ENCODE measurements at regions not wholly inside any gene's neighbourhood (a gene's known extent, or its start where the extent isn't known, plus 50 kb on each side); places are given as distances from the start of the nearest gene placed in this dataset.
A peak's percentile ranks its signal among the peaks of the same experiment; 100 is the strongest.
"Not testable (repeated sequence)": the region's sequence is repeated elsewhere in the genome, so short reads cannot be mapped to it uniquely, and the experiment has no call there.

- peak; percentile 72 for ATAC-seq
These were observed 166.9 kb downstream of the HLX start for GRCh38 chr1:221045842-221046831.

GRCh38 chr1:221051391-221051790 is 172.1 kb downstream of the HLX start:
- ATAC-seq; DNase-seq (ENCODE audit: low spot score); intact Hi-C loops (cut with DNase I): not testable (repeated sequence)

More at GRCh38 chr1:221045842-221046831, 166.9 kb downstream of the HLX start:
- intact Hi-C loops (cut with DNase I): no loop called here
- no peak for DNase-seq (ENCODE audit: low spot score)

GRCh38 chr1:221053889-221054288 is 174.6 kb downstream of the HLX start:
- DNase-seq (ENCODE audit: low spot score): no peak
- no peak for ATAC-seq
- intact Hi-C loops (cut with DNase I): no loop called here

GRCh38 chr1:221059506-221059905 is 180.3 kb downstream of the HLX start:
- DNase-seq (ENCODE audit: low spot score) (no peak), ATAC-seq (no peak)
- intact Hi-C loops (cut with DNase I): no loop called here

GRCh38 chr1:221063651-221064050 is 184.4 kb downstream of the HLX start:
- no peak for DNase-seq (ENCODE audit: low spot score)
- ATAC-seq: no peak
- intact Hi-C loops (cut with DNase I): no loop called here

- ATAC-seq (no peak), DNase-seq (ENCODE audit: low spot score) (no peak)
- intact Hi-C loops (cut with DNase I): no loop called here
These were observed 187.2 kb downstream of the HLX start for GRCh38 chr1:221066351-221067001.

- DNase-seq (ENCODE audit: low spot score) (no peak), ATAC-seq (no peak)
- intact Hi-C loops (cut with DNase I): no loop called here
These were observed 188.5 kb downstream of the HLX start for GRCh38 chr1:221067721-221068120.

- intact Hi-C loops (cut with DNase I): no loop called here
- DNase-seq (ENCODE audit: low spot score): no peak
- ATAC-seq: no peak
These were observed 190.1 kb downstream of the HLX start for GRCh38 chr1:221069178-221069903.

GRCh38 chr1:221069986-221070385 is 190.7 kb downstream of the HLX start:
- DNase-seq (ENCODE audit: low spot score) (no peak), ATAC-seq (no peak)
- intact Hi-C loops (cut with DNase I): no loop called here

- no peak for ATAC-seq
- DNase-seq (ENCODE audit: low spot score): no peak
- intact Hi-C loops (cut with DNase I): no loop called here
These were observed 192.5 kb downstream of the HLX start for GRCh38 chr1:221071777-221072176.

- ATAC-seq (no peak), DNase-seq (ENCODE audit: low spot score) (no peak)
- intact Hi-C loops (cut with DNase I): no loop called here
These were observed 193.0 kb downstream of the HLX start for GRCh38 chr1:221072214-221072613.

- ATAC-seq (no peak), DNase-seq (ENCODE audit: low spot score) (no peak)
- intact Hi-C loops (cut with DNase I): no loop called here
These were observed 195.1 kb downstream of the HLX start for GRCh38 chr1:221074332-221074731.

GRCh38 chr1:221075911-221076310 is 196.7 kb downstream of the HLX start:
- no peak for ATAC-seq
- intact Hi-C loops (cut with DNase I): no loop called here
- DNase-seq (ENCODE audit: low spot score): no peak

- intact Hi-C loops (cut with DNase I): no loop called here
- ATAC-seq: no peak
These were observed 197.2 kb downstream of the HLX start for GRCh38 chr1:221076391-221076811.

GRCh38 chr1:221078260-221078965 is 199.2 kb downstream of the HLX start:
- ATAC-seq: no peak
- intact Hi-C loops (cut with DNase I): no loop called here

More at GRCh38 chr1:221076391-221076811, 197.2 kb downstream of the HLX start:
- no peak for DNase-seq (ENCODE audit: low spot score)

GRCh38 chr1:221083902-221084301 is 204.7 kb downstream of the HLX start:
- no peak for ATAC-seq
- DNase-seq (ENCODE audit: low spot score): no peak
- intact Hi-C loops (cut with DNase I): no loop called here

More at GRCh38 chr1:221078260-221078965, 199.2 kb downstream of the HLX start:
- DNase-seq (ENCODE audit: low spot score): no peak

- no peak for ATAC-seq
- no peak for DNase-seq (ENCODE audit: low spot score)
- intact Hi-C loops (cut with DNase I): no loop called here
These were observed 205.4 kb downstream of the HLX start for GRCh38 chr1:221084681-221085080.

- DNase-seq (ENCODE audit: low spot score) (no peak), ATAC-seq (no peak)
- intact Hi-C loops (cut with DNase I): no loop called here
These were observed 206.6 kb downstream of the HLX start for GRCh38 chr1:221085701-221086375.
